Mesendoderm (in vitro differentiated cells): ENCODE measurements at regions not wholly inside any gene's neighbourhood (a gene's known extent, or its start where the extent isn't known, plus 50 kb on each side); places are given as distances from the start of the nearest gene placed in this dataset.
A peak's percentile ranks its signal among the peaks of the same experiment; 100 is the strongest.

Experiments used
- DNase-seq: peaks from one replicate; pipeline ENCODE4 v3.0.0; 2013
- H2AK5ac ChIP-seq: 2 replicates; pipeline ENCODE4 v1.6.1; 2013; ENCODE audit warnings: low read length, inconsistent platforms
- H2BK120ac ChIP-seq: 2 replicates; pipeline ENCODE4 v1.6.1; 2013; ENCODE audit warnings: low read depth, mild to moderate bottlenecking, low read length, moderate library complexity, mixed read lengths
- H2BK15ac ChIP-seq: replicated peaks from 2 replicates; pipeline ENCODE4 v1.6.1; 2013; ENCODE audit warnings: low read depth, mild to moderate bottlenecking, moderate library complexity
- H2BK5ac ChIP-seq: 2 replicates; pipeline ENCODE4 v1.6.1; 2013; ENCODE audit warnings: low read length, inconsistent platforms
- H3K18ac ChIP-seq: 2 replicates; pipeline ENCODE4 v1.6.1; 2013; ENCODE audit warnings: mild to moderate bottlenecking, low read length, mixed read lengths
- H3K23ac ChIP-seq: one replicate; pipeline ENCODE4 v1.6.1; 2013; ENCODE audit warnings: low read length
- H3K27ac ChIP-seq: 2 replicates; pipeline ENCODE4 v1.5.1; 2013; ENCODE audit warnings: low read depth, mild to moderate bottlenecking, inconsistent platforms, low read length, moderate library complexity
- H3K27me3 ChIP-seq: 2 replicates; pipeline ENCODE4 v1.6.1; 2013; ENCODE audit warnings: low read length, control low read depth, mild to moderate bottlenecking, inconsistent platforms; ENCODE audit not compliant: insufficient read depth, poor library complexity
- H3K36me3 ChIP-seq: 2 replicates; pipeline ENCODE4 v1.6.1; 2013; ENCODE audit warnings: low read length, inconsistent platforms; ENCODE audit not compliant: control insufficient read depth, insufficient read depth
- H3K4ac ChIP-seq: one replicate; pipeline ENCODE4 v1.6.1; 2013; ENCODE audit warnings: low read depth, mild to moderate bottlenecking, low read length, moderate library complexity
- H3K4me1 ChIP-seq: 2 replicates; pipeline ENCODE4 v1.6.1; 2013; ENCODE audit warnings: low read depth, low read length, inconsistent platforms; ENCODE audit not compliant: control insufficient read depth
- H3K4me2 ChIP-seq: 2 replicates; pipeline ENCODE4 v1.6.1; 2013; ENCODE audit warnings: low read length
- H3K4me3 ChIP-seq: 2 replicates; pipeline ENCODE4 v1.5.1; 2013; ENCODE audit warnings: mild to moderate bottlenecking, low read length
- H3K56ac ChIP-seq: one replicate; pipeline ENCODE4 v1.6.1; 2013; ENCODE audit warnings: low read length
- H3K79me1 ChIP-seq: 2 replicates; pipeline ENCODE4 v1.6.1; 2013; ENCODE audit warnings: low read length, inconsistent platforms
- H3K79me2 ChIP-seq: 2 replicates; pipeline ENCODE4 v1.6.1; 2013; ENCODE audit warnings: mild to moderate bottlenecking, low read length; ENCODE audit not compliant: control insufficient read depth, insufficient read depth
- H3K9ac ChIP-seq: 2 replicates; pipeline ENCODE4 v1.6.1; 2013; ENCODE audit warnings: low read length, inconsistent platforms
- H4K5ac ChIP-seq: one replicate; pipeline ENCODE4 v1.6.1; 2013; ENCODE audit warnings: low read length
- H4K8ac ChIP-seq: one replicate; pipeline ENCODE4 v1.6.1; 2013; ENCODE audit warnings: low read depth, mild to moderate bottlenecking, control low read depth, low read length, moderate library complexity
- WGBS: extraction: QIAGEN DNeasy Blood & Tissue Kit; methylation state at CpG from one replicate; pipeline ENCODE4 v1.1.7; 2013; ENCODE audit warnings: low lambda C conversion rate, missing lambda C conversion rate; ENCODE audit not compliant: insufficient coverage; ENCODE audit errors: extremely low coverage; 5-methylcytosine and 5-hydroxymethylcytosine counted together

GRCh38 chr12:25743679-25744215 lies 190.7 kb upstream of the LMNTD1 start:
- H2BK120ac ChIP-seq = no peak overlapping the region
- DNase-seq = no peak
- no peaks in the 10 kb centered on the region for H3K79me2 ChIP-seq
- no peak overlapping the region for H2BK5ac ChIP-seq
- H2BK15ac ChIP-seq = no peak overlapping the region
- H3K23ac ChIP-seq = no peak overlapping the region
- no peak overlapping the region for H3K4me3 ChIP-seq
- no peak overlapping the region for H2AK5ac ChIP-seq
- H3K4me2 ChIP-seq = no peak overlapping the region
- no peaks in the 10 kb centered on the region for H3K79me1 ChIP-seq
- H3K36me3 ChIP-seq = no peaks in the 10 kb centered on the region
- no peak overlapping the region for H4K5ac ChIP-seq
- WGBS = no CpG with 5 or more reads among the region's 5 CpGs
- H3K9ac ChIP-seq = no peak overlapping the region
- no peak overlapping the region for H3K27ac ChIP-seq
- no peaks in the 10 kb centered on the region for H3K27me3 ChIP-seq
- H3K4me1 ChIP-seq = no peaks in the 10 kb centered on the region
- no peak overlapping the region for H4K8ac ChIP-seq
- no peak overlapping the region for H3K18ac ChIP-seq
- H3K56ac ChIP-seq = no peak overlapping the region
- no peak overlapping the region for H3K4ac ChIP-seq

DNA sequence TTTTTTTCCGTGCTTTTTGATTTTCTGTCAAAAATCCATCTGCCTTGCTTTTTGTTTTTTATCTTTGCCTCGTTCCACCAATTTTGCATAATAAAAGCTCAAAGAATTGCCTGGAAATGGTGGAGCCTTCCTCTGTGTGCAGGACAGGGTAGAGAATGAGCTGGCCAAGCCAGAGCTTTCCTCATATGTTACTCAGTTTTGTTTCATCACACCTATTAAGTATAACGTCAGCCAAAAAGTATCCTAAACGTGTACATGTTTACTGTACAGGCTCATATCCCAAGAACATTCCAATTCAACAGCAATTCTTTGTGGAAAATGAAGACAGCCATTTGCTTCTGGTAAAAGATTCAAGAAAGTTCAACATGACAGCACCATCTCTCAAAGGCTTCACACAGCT lies 191.2 kb upstream of the LMNTD1 start:
- no CpG with 5 or more reads among the region's 4 CpGs for WGBS
- Histone ChIP-seq H3K18ac (no peak overlapping the region), H3K9ac (no peak overlapping the region), H4K5ac (no peak overlapping the region), H3K4me1 (no peaks in the 10 kb centered on the region), H4K8ac (no peak overlapping the region), H3K36me3 (no peaks in the 10 kb centered on the region), H3K4me3 (no peak overlapping the region), H2BK15ac (no peak overlapping the region), H3K27me3 (no peaks in the 10 kb centered on the region), H2BK5ac (no peak overlapping the region), H2BK120ac (no peak overlapping the region), H3K23ac (no peak overlapping the region), H3K4me2 (no peak overlapping the region), H3K56ac (no peak overlapping the region), H2AK5ac (no peak overlapping the region), H3K27ac (no peak overlapping the region), H3K79me2 (no peaks in the 10 kb centered on the region), H3K79me1 (no peaks in the 10 kb centered on the region), H3K4ac (no peak overlapping the region)
- no peak for DNase-seq

GRCh38 chr12:25745281-25745680 lies 192.2 kb upstream of the LMNTD1 start:
- Histone ChIP-seq H3K56ac (no peak overlapping the region), H3K27ac (no peak overlapping the region)

GRCh38 chr12:25746131-25746530 lies 193.0 kb upstream of the LMNTD1 start:
- H4K5ac ChIP-seq = no peak overlapping the region
- no peaks in the 10 kb centered on the region for H3K79me1 ChIP-seq
- no peak overlapping the region for H3K4me3 ChIP-seq
- no peak overlapping the region for H3K23ac ChIP-seq
- no peaks in the 10 kb centered on the region for H3K27me3 ChIP-seq
- H3K4ac ChIP-seq = no peak overlapping the region
- H2BK120ac ChIP-seq = no peak overlapping the region
- H4K8ac ChIP-seq = no peak overlapping the region
- H3K18ac ChIP-seq = no peak overlapping the region
- DNase-seq = no peak
- H3K4me1 ChIP-seq = no peaks in the 10 kb centered on the region
- no peaks in the 10 kb centered on the region for H3K36me3 ChIP-seq
- no peaks in the 10 kb centered on the region for H3K79me2 ChIP-seq
- no peak overlapping the region for H2AK5ac ChIP-seq
- no peak overlapping the region for H2BK5ac ChIP-seq
- no peak overlapping the region for H3K9ac ChIP-seq
- H3K4me2 ChIP-seq = no peak overlapping the region
- H3K56ac ChIP-seq = no peak overlapping the region
- no peak overlapping the region for H3K27ac ChIP-seq
- H2BK15ac ChIP-seq = no peak overlapping the region

More at GRCh38 chr12:25745281-25745680, 192.2 kb upstream of the LMNTD1 start:
- Histone ChIP-seq H4K8ac (no peak overlapping the region), H3K23ac (no peak overlapping the region), H2AK5ac (no peak overlapping the region), H3K79me1 (no peaks in the 10 kb centered on the region), H2BK15ac (no peak overlapping the region), H3K4me1 (no peaks in the 10 kb centered on the region), H2BK120ac (no peak overlapping the region), H3K4ac (no peak overlapping the region), H3K27me3 (no peaks in the 10 kb centered on the region), H3K79me2 (no peaks in the 10 kb centered on the region), H3K4me3 (no peak overlapping the region), H3K18ac (no peak overlapping the region), H2BK5ac (no peak overlapping the region), H3K4me2 (no peak overlapping the region), H3K36me3 (no peaks in the 10 kb centered on the region), H4K5ac (no peak overlapping the region), H3K9ac (no peak overlapping the region)
- WGBS = no CpG with 5 or more reads among the region's 2 CpGs
- DNase-seq = no peak

- WGBS = no CpG with 5 or more reads among the region's 1 CpG
- Histone ChIP-seq H3K27ac (no peak overlapping the region), H3K27me3 (no peaks in the 10 kb centered on the region), H3K56ac (no peak overlapping the region), H4K5ac (no peak overlapping the region), H2BK5ac (no peak overlapping the region), H3K79me2 (no peaks in the 10 kb centered on the region), H4K8ac (no peak overlapping the region), H2AK5ac (no peak overlapping the region), H3K4ac (no peak overlapping the region), H3K79me1 (no peaks in the 10 kb centered on the region), H3K9ac (no peak overlapping the region), H2BK15ac (peak overlapping the region; percentile 98), H3K23ac (no peak overlapping the region), H3K4me2 (no peak overlapping the region), H3K4me3 (no peak overlapping the region), H2BK120ac (peak overlapping the region; percentile 6), H3K36me3 (no peaks in the 10 kb centered on the region), H3K4me1 (peaks cover 14% of the 10 kb centered on the region), H3K18ac (peak overlapping the region; percentile 84)
- DNase-seq = no peak
Observed at GRCh38 chr12:25752710-25753309, 199.7 kb upstream of the LMNTD1 start.
